ENCODE measurements at regions not wholly inside any gene's neighbourhood (a gene's known extent, or its start where the extent isn't known, plus 50 kb on each side); places are given as distances from the start of the nearest gene placed in this dataset.

DNA sequence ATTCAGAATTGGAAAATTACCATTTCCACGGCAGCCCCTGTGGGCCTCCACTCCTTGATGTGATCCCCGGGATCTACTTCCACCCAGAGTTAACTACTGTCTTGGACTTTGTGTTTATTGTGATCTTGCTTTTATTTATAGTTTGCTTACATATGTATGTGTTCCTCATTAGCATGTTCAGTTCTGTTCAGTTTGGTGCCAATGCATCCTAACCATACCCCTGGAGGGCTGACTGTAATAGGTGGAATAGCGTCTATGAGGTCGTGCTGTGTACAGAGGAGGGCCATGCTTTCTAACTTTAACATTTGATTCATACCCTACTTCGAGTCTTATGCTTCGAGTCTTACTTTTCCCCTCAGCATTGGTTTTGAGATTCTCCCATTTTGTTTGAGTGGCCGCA lies 104.3 kb upstream of the SLC24A3 start:
- H3K36me3 ChIP-seq (ENCODE audit: control insufficient read depth, insufficient read depth, low read length): no peaks in the 10 kb centered on the region
- no peaks in the 10 kb centered on the region for H4K20me1 ChIP-seq (ENCODE audit: control insufficient read depth, extremely low read depth, insufficient read depth, low read length)
- no peak overlapping the region for H3K27ac ChIP-seq (ENCODE audit: insufficient read depth, low read length)
- no peak overlapping the region for H3K4me2 ChIP-seq (ENCODE audit: extremely low read depth, insufficient read depth, low read length)
- H3K9me3 ChIP-seq (ENCODE audit: control insufficient read depth, insufficient read depth, low read depth, low read length): no peaks in the 10 kb centered on the region
- TF ChIP-seq, protein P1, sequence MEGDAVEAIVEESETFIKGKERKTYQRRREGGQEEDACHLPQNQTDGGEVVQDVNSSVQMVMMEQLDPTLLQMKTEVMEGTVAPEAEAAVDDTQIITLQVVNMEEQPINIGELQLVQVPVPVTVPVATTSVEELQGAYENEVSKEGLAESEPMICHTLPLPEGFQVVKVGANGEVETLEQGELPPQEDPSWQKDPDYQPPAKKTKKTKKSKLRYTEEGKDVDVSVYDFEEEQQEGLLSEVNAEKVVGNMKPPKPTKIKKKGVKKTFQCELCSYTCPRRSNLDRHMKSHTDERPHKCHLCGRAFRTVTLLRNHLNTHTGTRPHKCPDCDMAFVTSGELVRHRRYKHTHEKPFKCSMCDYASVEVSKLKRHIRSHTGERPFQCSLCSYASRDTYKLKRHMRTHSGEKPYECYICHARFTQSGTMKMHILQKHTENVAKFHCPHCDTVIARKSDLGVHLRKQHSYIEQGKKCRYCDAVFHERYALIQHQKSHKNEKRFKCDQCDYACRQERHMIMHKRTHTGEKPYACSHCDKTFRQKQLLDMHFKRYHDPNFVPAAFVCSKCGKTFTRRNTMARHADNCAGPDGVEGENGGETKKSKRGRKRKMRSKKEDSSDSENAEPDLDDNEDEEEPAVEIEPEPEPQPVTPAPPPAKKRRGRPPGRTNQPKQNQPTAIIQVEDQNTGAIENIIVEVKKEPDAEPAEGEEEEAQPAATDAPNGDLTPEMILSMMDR (conservative IDR thresholded peaks at IDR 0.05 in 1 of 2, IDR thresholded peaks at IDR 0.05 in 1 of 2; ENCODE audit: low read depth in 1 of 2, low read length in 2 of 2): no peak
- TF ChIP-seq EZH2 (IDR thresholded peaks at IDR 0.05; ENCODE audit: low read length, missing control alignments): no peak
- no peak overlapping the region for H3K9ac ChIP-seq (ENCODE audit: insufficient read depth, low read length)
- DNase-seq (ENCODE audit: low read depth in 2 of 2): no peak
- H3K4me3 ChIP-seq (replicated peaks in 1 of 4; ENCODE audit: control extremely low read depth in 1 of 4, insufficient read depth in 1 of 4, low read depth in 3 of 4, low read length in 4 of 4): no peak overlapping the region
- no peaks in the 10 kb centered on the region for H3K27me3 ChIP-seq (ENCODE audit: control insufficient read depth, insufficient read depth, low read length)
- no peak overlapping the region for H2AFZ ChIP-seq (ENCODE audit: low read length)
- no peaks in the 10 kb centered on the region for H3K4me1 ChIP-seq (ENCODE audit: control insufficient read depth, extremely low read depth, insufficient read depth, low read length)
- H3K79me2 ChIP-seq (ENCODE audit: control insufficient read depth, insufficient read depth, low read length): no peaks in the 10 kb centered on the region

GRCh38 chr20:19110285-19110684 lies 102.2 kb upstream of the SLC24A3 start:
- H3K27ac ChIP-seq (ENCODE audit: insufficient read depth, low read length): no peak overlapping the region
- no peaks in the 10 kb centered on the region for H3K4me1 ChIP-seq (ENCODE audit: control insufficient read depth, extremely low read depth, insufficient read depth, low read length)
- H4K20me1 ChIP-seq (ENCODE audit: control insufficient read depth, extremely low read depth, insufficient read depth, low read length): no peaks in the 10 kb centered on the region
- TF ChIP-seq, protein P1 (conservative IDR thresholded peaks at IDR 0.05 in 1 of 2, IDR thresholded peaks at IDR 0.05 in 1 of 2; ENCODE audit: low read depth in 1 of 2, low read length in 2 of 2): no peak
- no peak for TF ChIP-seq EZH2 (IDR thresholded peaks at IDR 0.05; ENCODE audit: low read length, missing control alignments)
- no peaks in the 10 kb centered on the region for H3K36me3 ChIP-seq (ENCODE audit: control insufficient read depth, insufficient read depth, low read length)
- no peak for DNase-seq (ENCODE audit: low read depth in 2 of 2)
- no peaks in the 10 kb centered on the region for H3K79me2 ChIP-seq (ENCODE audit: control insufficient read depth, insufficient read depth, low read length)
- no peak overlapping the region for H3K4me2 ChIP-seq (ENCODE audit: extremely low read depth, insufficient read depth, low read length)
- no peak overlapping the region for H2AFZ ChIP-seq (ENCODE audit: low read length)
- H3K27me3 ChIP-seq (ENCODE audit: control insufficient read depth, insufficient read depth, low read length): no peaks in the 10 kb centered on the region
- H3K9me3 ChIP-seq (ENCODE audit: control insufficient read depth, insufficient read depth, low read depth, low read length): no peaks in the 10 kb centered on the region
- no peak overlapping the region for H3K4me3 ChIP-seq (replicated peaks in 1 of 4; ENCODE audit: control extremely low read depth in 1 of 4, insufficient read depth in 1 of 4, low read depth in 3 of 4, low read length in 4 of 4)
- no peak overlapping the region for H3K9ac ChIP-seq (ENCODE audit: insufficient read depth, low read length)

GRCh38 chr20:19110881-19111460 lies 101.5 kb upstream of the SLC24A3 start:
- Histone ChIP-seq H3K27ac (ENCODE audit: insufficient read depth, low read length) (no peak overlapping the region), H3K79me2 (ENCODE audit: control insufficient read depth, insufficient read depth, low read length) (no peaks in the 10 kb centered on the region), H3K4me3 (replicated peaks in 1 of 4; ENCODE audit: control extremely low read depth in 1 of 4, insufficient read depth in 1 of 4, low read depth in 3 of 4, low read length in 4 of 4) (no peak overlapping the region), H3K36me3 (ENCODE audit: control insufficient read depth, insufficient read depth, low read length) (no peaks in the 10 kb centered on the region), H3K4me2 (ENCODE audit: extremely low read depth, insufficient read depth, low read length) (no peak overlapping the region), H3K9ac (ENCODE audit: insufficient read depth, low read length) (no peak overlapping the region), H4K20me1 (ENCODE audit: control insufficient read depth, extremely low read depth, insufficient read depth, low read length) (no peaks in the 10 kb centered on the region), H3K4me1 (ENCODE audit: control insufficient read depth, extremely low read depth, insufficient read depth, low read length) (no peaks in the 10 kb centered on the region), H3K9me3 (ENCODE audit: control insufficient read depth, insufficient read depth, low read depth, low read length) (no peaks in the 10 kb centered on the region), H2AFZ (ENCODE audit: low read length) (no peak overlapping the region), H3K27me3 (ENCODE audit: control insufficient read depth, insufficient read depth, low read length) (no peaks in the 10 kb centered on the region)
- TF ChIP-seq, protein P1 (conservative IDR thresholded peaks at IDR 0.05 in 1 of 2, IDR thresholded peaks at IDR 0.05 in 1 of 2; ENCODE audit: low read depth in 1 of 2, low read length in 2 of 2): no peak
- no peak for TF ChIP-seq EZH2 (IDR thresholded peaks at IDR 0.05; ENCODE audit: low read length, missing control alignments)
- no peak for DNase-seq (ENCODE audit: low read depth in 2 of 2)
